Hepatocyte (in vitro differentiated cells): ENCODE measurements at regions not wholly inside any gene's neighbourhood (a gene's known extent, or its start where the extent isn't known, plus 50 kb on each side); places are given as distances from the start of the nearest gene placed in this dataset.

ENCODE experiments used
- DNase-seq: peaks from one replicate; pipeline ENCODE4 v3.0.0-alpha.2; 2016; ENCODE audit warnings: low spot score
- H2AFZ ChIP-seq: fragments of 200-600 bp; sonication (generic); 2 replicates; pipeline ENCODE4 v1.6.0; 2016; ENCODE audit warnings: antibody characterized with exemption, mild to moderate bottlenecking
- H3K27ac ChIP-seq: fragments of 200-600 bp; sonication (generic); 2 replicates; pipeline ENCODE4 v1.5.1; 2016; ENCODE audit warnings: mild to moderate bottlenecking
- H3K27me3 ChIP-seq: fragments of 200-600 bp; sonication (generic); 2 replicates; pipeline ENCODE4 v1.6.1; 2016
- H3K36me3 ChIP-seq: fragments of 200-600 bp; sonication (generic); replicated peaks from 2 replicates; pipeline ENCODE4 v1.5.1; 2016; ENCODE audit warnings: low read depth; ENCODE audit not compliant: insufficient read depth
- H3K4me1 ChIP-seq: fragments of 200-600 bp; sonication (generic); 2 replicates; pipeline ENCODE4 v1.5.1; 2016; ENCODE audit warnings: mild to moderate bottlenecking, moderate library complexity; ENCODE audit not compliant: insufficient read depth
- H3K4me2 ChIP-seq: fragments of 200-600 bp; sonication (generic); 2 replicates; pipeline ENCODE4 v1.6.0; 2016
- H3K4me3 ChIP-seq: fragments of 200-600 bp; sonication (generic); 2 replicates; pipeline ENCODE4 v1.5.1; 2016; ENCODE audit warnings: mild to moderate bottlenecking
- H3K79me2 ChIP-seq: fragments of 200-600 bp; sonication (generic); 2 replicates; pipeline ENCODE4 v1.6.0; 2017; ENCODE audit warnings: mild to moderate bottlenecking
- H3K9me2 ChIP-seq: fragments of 200-600 bp; sonication (generic); replicated peaks from 2 replicates; pipeline ENCODE4 v1.6.0; 2017; ENCODE audit warnings: mild to moderate bottlenecking; ENCODE audit not compliant: insufficient read depth
- H3K9me3 ChIP-seq: fragments of 200-600 bp; sonication (generic); 2 replicates; pipeline ENCODE4 v1.5.1; 2016; ENCODE audit warnings: low read depth, mild to moderate bottlenecking
- H4K20me1 ChIP-seq: fragments of 200-600 bp; sonication (generic); 2 replicates; pipeline ENCODE4 v1.6.0; 2016; ENCODE audit warnings: mild to moderate bottlenecking; ENCODE audit not compliant: insufficient read depth, poor library complexity, severe bottlenecking
- CTCF ChIP-seq: fragments of 200-600 bp; sonication (generic); IDR thresholded peaks from 2 replicates; pipeline ENCODE4 v1.5.1; 2016; ENCODE audit warnings: antibody characterized with exemption, mild to moderate bottlenecking; ENCODE audit not compliant: poor library complexity
- EZH2 ChIP-seq: fragments of 200-600 bp; sonication (generic); IDR thresholded peaks from 2 replicates; pipeline ENCODE4 v1.6.1; 2016; ENCODE audit warnings: antibody characterized with exemption, mild to moderate bottlenecking, borderline replicate concordance
- EZH2phosphoT487 ChIP-seq: fragments of 200-600 bp; sonication (generic); IDR thresholded peaks from one replicate; pipeline ENCODE4 v1.6.1; 2018; ENCODE audit warnings: antibody characterized with exemption, mild to moderate bottlenecking, low read depth, moderate library complexity; ENCODE audit not compliant: unreplicated experiment, severe bottlenecking
- WGBS: methylation state at CpG from one replicate; pipeline ENCODE4 v1.1.6; 2016; ENCODE audit warnings: low lambda C conversion rate; ENCODE audit errors: missing lambda C conversion rate; 5-methylcytosine and 5-hydroxymethylcytosine counted together

- H3K4me2 ChIP-seq, result no peak overlapping the region
- no peak overlapping the region for H3K27ac ChIP-seq
- no peak overlapping the region for H3K4me3 ChIP-seq
- 81% methylated on average over 4 of the region's 4 CpGs for WGBS
- no peaks in the 10 kb centered on the region for H4K20me1 ChIP-seq
- H3K79me2 ChIP-seq, result no peaks in the 10 kb centered on the region
- no peaks in the 10 kb centered on the region for H3K9me3 ChIP-seq
- no peaks in the 10 kb centered on the region for H3K4me1 ChIP-seq
- no peaks in the 10 kb centered on the region for H3K9me2 ChIP-seq
- no peaks in the 10 kb centered on the region for H3K36me3 ChIP-seq
- no peaks in the 10 kb centered on the region for H3K27me3 ChIP-seq
- no peak overlapping the region for H2AFZ ChIP-seq
- TF ChIP-seq EZH2, result no peak
- TF ChIP-seq CTCF, result no peak
- no peak for DNase-seq
Measured at GRCh38 chr14:43914041-43914693, 592.9 kb downstream of the FSCB start.

GRCh38 chr14:43903209-43903608 is 603.9 kb downstream of the FSCB start:
- no peaks in the 10 kb centered on the region for H3K9me2 ChIP-seq
- no peak for DNase-seq
- peak overlapping the region; percentile 50 for H3K4me2 ChIP-seq
- H3K4me3 ChIP-seq, result no peak overlapping the region
- no peaks in the 10 kb centered on the region for H3K27me3 ChIP-seq
- no peaks in the 10 kb centered on the region for H3K79me2 ChIP-seq
- no peaks in the 10 kb centered on the region for H4K20me1 ChIP-seq
- H3K9me3 ChIP-seq, result no peaks in the 10 kb centered on the region
- H3K36me3 ChIP-seq, result no peaks in the 10 kb centered on the region
- H2AFZ ChIP-seq, result no peak overlapping the region
- 54% methylated on average over 1 of the region's 1 CpG for WGBS
- peaks cover 29% of the 10 kb centered on the region for H3K4me1 ChIP-seq
- H3K27ac ChIP-seq, result no peak overlapping the region
- no peak for TF ChIP-seq EZH2phosphoT487
- TF ChIP-seq EZH2, result no peak
- no peak for TF ChIP-seq CTCF

- TF ChIP-seq EZH2phosphoT487 (no peak), CTCF (no peak), EZH2 (no peak)
Measured at GRCh38 chr14:43901911-43902673, 605.0 kb downstream of the FSCB start.

More at GRCh38 chr14:43901911-43902673, 605.0 kb downstream of the FSCB start:
- H3K36me3 ChIP-seq, result no peaks in the 10 kb centered on the region
- H3K4me3 ChIP-seq, result no peak overlapping the region
- 17% methylated on average over 3 of the region's 3 CpGs for WGBS
- H3K27ac ChIP-seq, result peak overlapping the region; percentile 60
- H2AFZ ChIP-seq, result no peak overlapping the region
- H3K4me2 ChIP-seq, result peak overlapping the region; percentile 50
- DNase-seq, result no peak
- no peaks in the 10 kb centered on the region for H3K9me3 ChIP-seq
- peaks cover 29% of the 10 kb centered on the region for H3K4me1 ChIP-seq
- no peaks in the 10 kb centered on the region for H3K9me2 ChIP-seq
- no peaks in the 10 kb centered on the region for H4K20me1 ChIP-seq
- H3K27me3 ChIP-seq, result no peaks in the 10 kb centered on the region
- H3K79me2 ChIP-seq, result no peaks in the 10 kb centered on the region
